Gastrocnemius medialis (tissue), 4 donors: ENCODE measurements at regions not wholly inside any gene's neighbourhood (a gene's known extent, or its start where the extent isn't known, plus 50 kb on each side); places are given as distances from the start of the nearest gene placed in this dataset.

ENCODE experiments used
- CTCF ChIP-seq, 5 experiments: fragments of 450-650 bp in 3 of 5; fragments of 200-600 bp in 2 of 5; sonication (generic) in 2 of 5; IDR thresholded peaks in 4 of 5; conservative IDR thresholded peaks in 1 of 5; 1 replicate in 4 of 5; 2 replicates in 1 of 5; pipeline ENCODE4 v1.5.1; 2016 to 2019; ENCODE audit warnings: antibody characterized with exemption in 5 of 5, mild to moderate bottlenecking in 3 of 5, moderate library complexity in 3 of 5
- POLR2A ChIP-seq, 2 donors: fragments of 450-650 bp; IDR thresholded peaks; one replicate each; pipeline ENCODE4 v1.6.1; 2017; ENCODE audit warnings: antibody characterized with exemption in 2 of 2, mild to moderate bottlenecking in 2 of 2, moderate library complexity in 2 of 2

- TF ChIP-seq CTCF (IDR thresholded peaks at IDR 0.05 in 4 of 5, conservative IDR thresholded peaks at IDR 0.05 in 1 of 5) (no peak), POLR2A (IDR thresholded peaks at IDR 0.05) (no peak)
These were observed 323.6 kb upstream of the DIPK2B start for GRCh38 chrX:45524296-45524695.
